ENCODE measurements at regions not wholly inside any gene's neighbourhood (a gene's known extent, or its start where the extent isn't known, plus 50 kb on each side); places are given as distances from the start of the nearest gene placed in this dataset.
"Not testable (repeated sequence)": the region's sequence is repeated elsewhere in the genome, so short reads cannot be mapped to it uniquely, and the experiment has no call there.

- TF ChIP-seq, protein P1, sequence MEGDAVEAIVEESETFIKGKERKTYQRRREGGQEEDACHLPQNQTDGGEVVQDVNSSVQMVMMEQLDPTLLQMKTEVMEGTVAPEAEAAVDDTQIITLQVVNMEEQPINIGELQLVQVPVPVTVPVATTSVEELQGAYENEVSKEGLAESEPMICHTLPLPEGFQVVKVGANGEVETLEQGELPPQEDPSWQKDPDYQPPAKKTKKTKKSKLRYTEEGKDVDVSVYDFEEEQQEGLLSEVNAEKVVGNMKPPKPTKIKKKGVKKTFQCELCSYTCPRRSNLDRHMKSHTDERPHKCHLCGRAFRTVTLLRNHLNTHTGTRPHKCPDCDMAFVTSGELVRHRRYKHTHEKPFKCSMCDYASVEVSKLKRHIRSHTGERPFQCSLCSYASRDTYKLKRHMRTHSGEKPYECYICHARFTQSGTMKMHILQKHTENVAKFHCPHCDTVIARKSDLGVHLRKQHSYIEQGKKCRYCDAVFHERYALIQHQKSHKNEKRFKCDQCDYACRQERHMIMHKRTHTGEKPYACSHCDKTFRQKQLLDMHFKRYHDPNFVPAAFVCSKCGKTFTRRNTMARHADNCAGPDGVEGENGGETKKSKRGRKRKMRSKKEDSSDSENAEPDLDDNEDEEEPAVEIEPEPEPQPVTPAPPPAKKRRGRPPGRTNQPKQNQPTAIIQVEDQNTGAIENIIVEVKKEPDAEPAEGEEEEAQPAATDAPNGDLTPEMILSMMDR (IDR thresholded peaks at IDR 0.05), result not testable (repeated sequence)
- TF ChIP-seq POLR2A (IDR thresholded peaks at IDR 0.05), result not testable (repeated sequence)
These were observed 1821.7 kb downstream of the BRINP3 start for GRCh38 chr1:188655966-188656365.

Measured in body of pancreas (tissue), 4 donors.